ENCODE measurements at regions not wholly inside any gene's neighbourhood (a gene's known extent, or its start where the extent isn't known, plus 50 kb on each side); places are given as distances from the start of the nearest gene placed in this dataset.

GRCh38 chr3:24550588-24550987 lies 55.9 kb upstream of the THRB start:
- Histone ChIP-seq H3K27ac (ENCODE audit: low read length) (no peak overlapping the region), H3K36me3 (ENCODE audit: control insufficient read depth, insufficient read depth, low read length) (no peaks in the 10 kb centered on the region), H3K27me3 (ENCODE audit: control insufficient read depth, insufficient read depth, low read length) (no peaks in the 10 kb centered on the region), H3K9me3 (ENCODE audit: control insufficient read depth, insufficient read depth, low read depth, low read length) (no peaks in the 10 kb centered on the region), H3K4me3 (ENCODE audit: low read depth in 2 of 2, low read length in 2 of 2) (no peak overlapping the region), H3K4me1 (ENCODE audit: control insufficient read depth, insufficient read depth, low read length) (no peaks in the 10 kb centered on the region)
- ChIA-PET POLR2A (no interaction called here), CTCF (no interaction called here)
- intact Hi-C loops (cut with micrococcal nuclease; ENCODE audit: unreplicated experiment) = no loop called here
- TF ChIP-seq TCF7L2 (IDR thresholded peaks at IDR 0.05; ENCODE audit: low read depth, low read length) (no peak), REST (IDR thresholded peaks at IDR 0.05; ENCODE audit: insufficient read depth in 1 of 2, low read depth in 2 of 2, low read length in 1 of 2) (no peak), CTCF (IDR thresholded peaks at IDR 0.05) (no peak), SIN3A (IDR thresholded peaks at IDR 0.05; ENCODE audit: borderline replicate concordance, insufficient read depth, low read depth, low read length) (no peak), POLR2AphosphoS5 (IDR thresholded peaks at IDR 0.05; ENCODE audit: low read depth, low read length) (no peak)
- no TSS peak for BruUV-seq (replicated peaks)
- no peak for DNase-seq (ENCODE audit: low read depth, low spot score)
- in situ Hi-C loops (cut with HindIII; ENCODE audit: low pct_unique_long_range_greater_than_20kb, low sequenced_read_pairs) = no loop called here
- ATAC-seq = no peak

GRCh38 chr3:24551626-24552025 lies 57.0 kb upstream of the THRB start:
- CTCF ChIA-PET = no interaction called here
- Histone ChIP-seq H3K27me3 (ENCODE audit: control insufficient read depth, insufficient read depth, low read length) (no peaks in the 10 kb centered on the region), H3K27ac (ENCODE audit: low read length) (no peak overlapping the region), H3K36me3 (ENCODE audit: control insufficient read depth, insufficient read depth, low read length) (no peaks in the 10 kb centered on the region), H3K4me1 (ENCODE audit: control insufficient read depth, insufficient read depth, low read length) (no peaks in the 10 kb centered on the region), H3K4me3 (ENCODE audit: low read depth in 2 of 2, low read length in 2 of 2) (no peak overlapping the region), H3K9me3 (ENCODE audit: control insufficient read depth, insufficient read depth, low read depth, low read length) (no peaks in the 10 kb centered on the region)
- DNase-seq (ENCODE audit: low read depth, low spot score) (no peak), ATAC-seq (no peak)
- intact Hi-C loops (cut with micrococcal nuclease; ENCODE audit: unreplicated experiment) (no loop called here), in situ Hi-C loops (cut with HindIII; ENCODE audit: low pct_unique_long_range_greater_than_20kb, low sequenced_read_pairs) (no loop called here)
- POLR2A ChIA-PET = no interaction called here
- no TSS peak for BruUV-seq (replicated peaks)
- TF ChIP-seq SIN3A (IDR thresholded peaks at IDR 0.05; ENCODE audit: borderline replicate concordance, insufficient read depth, low read depth, low read length) (no peak), REST (IDR thresholded peaks at IDR 0.05; ENCODE audit: insufficient read depth in 1 of 2, low read depth in 2 of 2, low read length in 1 of 2) (no peak), TCF7L2 (IDR thresholded peaks at IDR 0.05; ENCODE audit: low read depth, low read length) (no peak), CTCF (IDR thresholded peaks at IDR 0.05) (no peak), POLR2AphosphoS5 (IDR thresholded peaks at IDR 0.05; ENCODE audit: low read depth, low read length) (no peak)
